MM.1S (cell line): ENCODE measurements at regions not wholly inside any gene's neighbourhood (a gene's known extent, or its start where the extent isn't known, plus 50 kb on each side); places are given as distances from the start of the nearest gene placed in this dataset.

Experiments used
- DNase-seq: peaks from one replicate; pipeline ENCODE4 v3.0.0-alpha.2; 2015
- H2AFZ ChIP-seq: fragments of 300-600 bp; sonication (generic); 2 replicates; pipeline ENCODE4 v1.6.0; 2016; ENCODE audit warnings: antibody characterized with exemption, low read length
- H3F3A ChIP-seq: fragments of 300-600 bp; sonication (generic); 2 replicates; pipeline ENCODE4 v1.6.1; 2016; ENCODE audit warnings: mild to moderate bottlenecking, antibody characterized with exemption, low read length, moderate library complexity, mixed read lengths; ENCODE audit not compliant: insufficient read depth
- H3K27ac ChIP-seq: fragments of 300-600 bp; sonication (generic); 2 replicates; pipeline ENCODE4 v1.5.1; 2016; ENCODE audit warnings: mild to moderate bottlenecking, low read length
- H3K27me3 ChIP-seq: fragments of 300-600 bp; sonication (generic); replicated peaks from 2 replicates; pipeline ENCODE4 v1.6.0; 2016; ENCODE audit warnings: low read length; ENCODE audit not compliant: insufficient read depth
- H3K36me3 ChIP-seq: fragments of 300-600 bp; sonication (generic); replicated peaks from 2 replicates; pipeline ENCODE4 v1.6.1; 2016; ENCODE audit warnings: mild to moderate bottlenecking, low read length, mixed read lengths; ENCODE audit not compliant: insufficient read depth
- H3K4me1 ChIP-seq: fragments of 300-600 bp; sonication (generic); 2 replicates; pipeline ENCODE4 v1.6.1; 2016; ENCODE audit warnings: low read length, mixed read lengths
- H3K4me2 ChIP-seq: fragments of 300-600 bp; sonication (generic); 2 replicates; pipeline ENCODE4 v1.6.0; 2016; ENCODE audit warnings: low read depth, low read length
- H3K4me3 ChIP-seq: fragments of 300-600 bp; sonication (generic); 2 replicates; pipeline ENCODE4 v1.5.1; 2016; ENCODE audit warnings: low read length, mixed read lengths
- H3K79me2 ChIP-seq: fragments of 300-600 bp; sonication (generic); 2 replicates; pipeline ENCODE4 v1.6.1; 2016; ENCODE audit warnings: mixed run types, low read length, mixed read lengths
- H3K9ac ChIP-seq: fragments of 300-600 bp; sonication (generic); 2 replicates; pipeline ENCODE4 v1.6.1; 2016; ENCODE audit warnings: low read length, mixed read lengths
- H3K9me2 ChIP-seq: fragments of 300-600 bp; sonication (generic); replicated peaks from 2 replicates; pipeline ENCODE4 v1.6.1; 2016; ENCODE audit warnings: mild to moderate bottlenecking, low read length, mixed read lengths; ENCODE audit not compliant: insufficient read depth
- H3K9me3 ChIP-seq: fragments of 300-600 bp; sonication (generic); replicated peaks from 2 replicates; pipeline ENCODE4 v1.6.1; 2016; ENCODE audit warnings: mild to moderate bottlenecking, low read length, mixed read lengths; ENCODE audit not compliant: insufficient read depth
- H4K20me1 ChIP-seq: fragments of 300-600 bp; sonication (generic); 2 replicates; pipeline ENCODE4 v1.6.1; 2016; ENCODE audit warnings: mild to moderate bottlenecking, low read length, moderate library complexity, mixed read lengths; ENCODE audit not compliant: insufficient read depth
- EZH2 ChIP-seq: fragments of 300-600 bp; sonication (generic); optimal IDR thresholded peaks from 2 replicates; pipeline ENCODE3; 2017; ENCODE audit warnings: low read depth, mild to moderate bottlenecking, antibody characterized with exemption, low read length, mixed read lengths
- EZH2phosphoT487 ChIP-seq: fragments of 300-600 bp; sonication (generic); IDR thresholded peaks from 2 replicates; pipeline ENCODE4 v1.6.1; 2018; ENCODE audit warnings: antibody characterized with exemption, low read length
- TF ChIP-seq, protein P1 (sequence below): fragments of 300-600 bp; sonication (generic); IDR thresholded peaks from 2 replicates; pipeline ENCODE4 v1.5.1; 2016; ENCODE audit warnings: antibody characterized with exemption, low read length, mixed read lengths

- no peaks in the 10 kb centered on the region for H3K9me3 ChIP-seq
- no peaks in the 10 kb centered on the region for H3F3A ChIP-seq
- no peaks in the 10 kb centered on the region for H4K20me1 ChIP-seq
- H3K36me3 ChIP-seq, result no peaks in the 10 kb centered on the region
- peak overlapping the region; percentile 22; the same call in 1 of the 2 replicates for H2AFZ ChIP-seq
- H3K79me2 ChIP-seq, result no peaks in the 10 kb centered on the region
- DNase-seq, result peak; percentile 11
- H3K4me1 ChIP-seq, result no peaks in the 10 kb centered on the region
- no peak overlapping the region for H3K4me3 ChIP-seq
- no peaks in the 10 kb centered on the region for H3K27me3 ChIP-seq
- H3K9ac ChIP-seq, result no peak overlapping the region
- H3K9me2 ChIP-seq, result no peaks in the 10 kb centered on the region
- H3K27ac ChIP-seq, result no peak overlapping the region
- TF ChIP-seq EZH2phosphoT487 (no peak), EZH2 (no peak)
- TF ChIP-seq, protein P1, sequence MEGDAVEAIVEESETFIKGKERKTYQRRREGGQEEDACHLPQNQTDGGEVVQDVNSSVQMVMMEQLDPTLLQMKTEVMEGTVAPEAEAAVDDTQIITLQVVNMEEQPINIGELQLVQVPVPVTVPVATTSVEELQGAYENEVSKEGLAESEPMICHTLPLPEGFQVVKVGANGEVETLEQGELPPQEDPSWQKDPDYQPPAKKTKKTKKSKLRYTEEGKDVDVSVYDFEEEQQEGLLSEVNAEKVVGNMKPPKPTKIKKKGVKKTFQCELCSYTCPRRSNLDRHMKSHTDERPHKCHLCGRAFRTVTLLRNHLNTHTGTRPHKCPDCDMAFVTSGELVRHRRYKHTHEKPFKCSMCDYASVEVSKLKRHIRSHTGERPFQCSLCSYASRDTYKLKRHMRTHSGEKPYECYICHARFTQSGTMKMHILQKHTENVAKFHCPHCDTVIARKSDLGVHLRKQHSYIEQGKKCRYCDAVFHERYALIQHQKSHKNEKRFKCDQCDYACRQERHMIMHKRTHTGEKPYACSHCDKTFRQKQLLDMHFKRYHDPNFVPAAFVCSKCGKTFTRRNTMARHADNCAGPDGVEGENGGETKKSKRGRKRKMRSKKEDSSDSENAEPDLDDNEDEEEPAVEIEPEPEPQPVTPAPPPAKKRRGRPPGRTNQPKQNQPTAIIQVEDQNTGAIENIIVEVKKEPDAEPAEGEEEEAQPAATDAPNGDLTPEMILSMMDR, result no peak
- H3K4me2 ChIP-seq, result peak overlapping the region; percentile 28; the same call in 1 of the 2 replicates
Observed at GRCh38 chr7:18153183-18153748, 125.6 kb upstream of the PRPS1L1 start.

- Histone ChIP-seq H3K9me3 (no peaks in the 10 kb centered on the region), H3K9me2 (no peaks in the 10 kb centered on the region), H3K4me3 (no peak overlapping the region), H3K9ac (no peak overlapping the region), H3K79me2 (no peaks in the 10 kb centered on the region), H3K36me3 (no peaks in the 10 kb centered on the region), H4K20me1 (no peaks in the 10 kb centered on the region), H3K27ac (no peak overlapping the region), H3K4me2 (no peak overlapping the region), H3K4me1 (no peaks in the 10 kb centered on the region), H2AFZ (no peak overlapping the region), H3K27me3 (no peaks in the 10 kb centered on the region), H3F3A (no peaks in the 10 kb centered on the region)
- DNase-seq, result no peak
- TF ChIP-seq EZH2 (no peak), EZH2phosphoT487 (no peak)
- TF ChIP-seq, protein P1, result no peak
Observed at GRCh38 chr7:18154726-18155125, 127.1 kb upstream of the PRPS1L1 start.

DNA sequence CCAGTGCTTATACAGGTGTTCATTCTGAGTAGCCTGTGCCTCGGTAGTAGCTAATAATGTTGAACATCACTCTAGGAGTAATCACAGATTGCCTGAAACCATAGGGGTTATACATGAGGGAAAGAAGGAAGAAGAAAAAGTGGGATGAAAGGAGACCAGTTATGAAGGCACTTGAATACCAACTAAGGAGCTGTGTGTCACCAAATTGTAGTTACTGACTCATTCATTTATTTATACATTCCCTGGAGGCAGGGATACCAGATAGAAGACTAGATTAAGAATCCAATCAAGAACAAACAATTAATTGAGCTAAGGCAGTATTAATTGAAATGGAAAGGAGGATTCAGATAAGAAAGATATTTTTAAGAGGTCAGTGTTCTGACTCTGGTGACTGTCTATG, 129.6 kb upstream of the PRPS1L1 start:
- no peak for DNase-seq
- no peak overlapping the region for H2AFZ ChIP-seq

More for the DNA sequence above, 129.6 kb upstream of the PRPS1L1 start:
- H4K20me1 ChIP-seq, result no peaks in the 10 kb centered on the region
- no peaks in the 10 kb centered on the region for H3K36me3 ChIP-seq
- H3K4me2 ChIP-seq, result no peak overlapping the region
- no peaks in the 10 kb centered on the region for H3K9me2 ChIP-seq
- no peak overlapping the region for H3K9ac ChIP-seq
- no peaks in the 10 kb centered on the region for H3K27me3 ChIP-seq
- no peak overlapping the region for H3K4me3 ChIP-seq
- H3K79me2 ChIP-seq, result no peaks in the 10 kb centered on the region
- no peaks in the 10 kb centered on the region for H3K4me1 ChIP-seq
- H3K9me3 ChIP-seq, result no peaks in the 10 kb centered on the region
- H3F3A ChIP-seq, result no peaks in the 10 kb centered on the region
- no peak overlapping the region for H3K27ac ChIP-seq
- TF ChIP-seq EZH2 (no peak), EZH2phosphoT487 (no peak)
- TF ChIP-seq, protein P1, result no peak
